ENCODE measurements at regions not wholly inside any gene's neighbourhood (a gene's known extent, or its start where the extent isn't known, plus 50 kb on each side); places are given as distances from the start of the nearest gene placed in this dataset.

DNA sequence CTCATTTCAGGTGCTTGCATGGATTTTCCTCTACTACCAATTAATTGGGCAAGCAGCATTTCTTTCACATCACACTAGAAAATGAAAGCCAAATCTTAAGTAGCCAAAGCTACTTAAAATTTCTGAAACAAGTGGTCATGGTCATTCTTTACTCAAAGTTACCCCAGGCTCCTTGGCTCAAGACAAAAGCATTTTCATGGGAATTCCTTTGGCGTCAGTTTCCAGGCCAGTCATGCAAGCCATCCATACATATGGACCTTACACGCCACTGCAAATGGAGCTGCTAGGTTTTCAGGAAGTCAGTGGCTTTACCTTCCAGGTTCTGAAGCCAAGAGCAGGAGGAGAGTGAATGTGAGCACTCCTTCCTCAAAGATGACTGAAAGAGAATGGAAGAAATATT, 83.7 kb upstream of the IL12A start:
- TF ChIP-seq CTCF (IDR thresholded peaks at IDR 0.05; ENCODE audit: insufficient read depth, low read length, poor library complexity, severe bottlenecking) = no peak
- Histone ChIP-seq H3K36me3 (ENCODE audit: control insufficient read depth, insufficient read depth, low read length) (no peaks in the 10 kb centered on the region), H3K4me3 (ENCODE audit: low read depth, low read length) (no peak overlapping the region), H3K27me3 (ENCODE audit: control insufficient read depth, insufficient read depth, low read length) (no peaks in the 10 kb centered on the region)
- DNase-seq (ENCODE audit: low read depth) = no peak

DNA sequence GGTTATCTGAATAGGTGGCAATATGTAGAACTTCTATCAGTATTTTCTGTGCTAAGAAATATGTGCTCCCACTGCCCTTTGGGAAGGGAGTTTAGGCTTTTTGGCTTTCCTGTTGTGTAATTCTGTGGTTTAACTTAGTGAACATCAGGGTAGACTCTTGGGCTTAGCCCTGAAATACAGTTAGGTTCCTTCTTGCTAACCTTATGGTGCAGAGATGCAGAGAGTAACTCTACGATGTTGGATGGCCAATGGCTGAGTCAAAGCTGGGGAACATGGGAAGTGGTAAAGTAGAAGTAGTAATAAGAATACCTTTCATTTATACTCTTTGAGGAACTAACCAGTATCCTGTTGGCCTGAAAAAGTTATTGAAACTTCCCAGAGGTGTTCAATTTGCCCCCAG, 80.8 kb upstream of the IL12A start:
- no peak for TF ChIP-seq CTCF (IDR thresholded peaks at IDR 0.05; ENCODE audit: insufficient read depth, low read length, poor library complexity, severe bottlenecking)
- Histone ChIP-seq H3K27me3 (ENCODE audit: control insufficient read depth, insufficient read depth, low read length) (no peaks in the 10 kb centered on the region), H3K36me3 (ENCODE audit: control insufficient read depth, insufficient read depth, low read length) (no peaks in the 10 kb centered on the region), H3K4me3 (ENCODE audit: low read depth, low read length) (no peak overlapping the region)
- DNase-seq (ENCODE audit: low read depth) = no peak

DNA sequence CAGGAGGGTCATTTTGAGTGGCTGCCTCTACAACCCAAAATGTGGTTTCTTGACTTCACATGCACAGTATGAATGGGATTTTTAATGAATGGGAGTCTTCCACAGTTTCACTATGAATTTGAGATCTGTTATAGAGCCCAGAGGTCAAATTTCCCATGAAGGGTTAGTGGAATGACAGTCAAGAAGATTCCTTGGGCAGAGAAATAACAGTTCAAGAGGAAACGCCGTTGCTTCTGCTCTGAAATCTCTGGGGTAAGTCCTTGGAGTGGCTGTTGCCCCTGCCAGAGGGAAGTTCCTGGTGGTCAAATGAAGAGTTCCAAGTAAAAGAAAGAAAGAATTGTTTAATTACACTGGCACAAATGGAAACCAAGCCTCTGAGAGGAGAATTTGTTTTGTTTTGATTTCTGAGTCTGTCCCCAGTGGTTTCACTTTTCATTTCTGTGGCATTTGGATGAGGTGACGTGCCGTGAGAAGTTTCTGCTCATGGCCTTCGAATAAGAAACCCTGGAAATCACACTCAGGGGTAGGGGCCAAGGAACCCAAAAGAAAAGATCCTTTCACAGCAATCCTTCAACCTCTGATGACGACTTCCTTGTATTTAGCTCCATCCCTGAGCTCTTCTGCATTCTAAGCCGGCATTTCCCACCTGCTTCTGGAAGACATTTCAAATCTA, 77.5 kb upstream of the IL12A start:
- H3K36me3 ChIP-seq (ENCODE audit: control insufficient read depth, insufficient read depth, low read length) = no peaks in the 10 kb centered on the region
- no peak overlapping the region for H3K4me3 ChIP-seq (ENCODE audit: low read depth, low read length)
- no peak for DNase-seq (ENCODE audit: low read depth)
- no peaks in the 10 kb centered on the region for H3K27me3 ChIP-seq (ENCODE audit: control insufficient read depth, insufficient read depth, low read length)
- no peak for TF ChIP-seq CTCF (IDR thresholded peaks at IDR 0.05; ENCODE audit: insufficient read depth, low read length, poor library complexity, severe bottlenecking)

DNA sequence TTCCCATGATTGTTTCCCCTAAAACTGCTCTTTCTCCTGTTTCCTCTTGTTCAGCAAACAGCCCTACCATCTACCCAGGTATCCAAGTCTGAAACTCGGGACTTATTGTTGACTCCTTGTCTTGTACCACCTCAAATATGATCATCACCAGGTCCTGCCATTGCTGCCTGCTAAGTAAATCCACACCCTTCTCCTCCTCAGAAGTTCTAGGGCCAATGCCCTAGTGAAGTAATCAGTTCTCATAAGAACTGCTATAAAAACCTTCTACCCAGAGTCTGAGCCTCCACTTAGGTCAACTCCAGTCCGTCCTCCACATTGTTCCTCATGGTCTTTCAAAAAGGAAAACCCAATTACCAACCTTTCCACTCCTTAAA, 77.0 kb upstream of the IL12A start:
- no peaks in the 10 kb centered on the region for H3K36me3 ChIP-seq (ENCODE audit: control insufficient read depth, insufficient read depth, low read length)
- DNase-seq (ENCODE audit: low read depth) = no peak
- no peak for TF ChIP-seq CTCF (IDR thresholded peaks at IDR 0.05; ENCODE audit: insufficient read depth, low read length, poor library complexity, severe bottlenecking)
- H3K27me3 ChIP-seq (ENCODE audit: control insufficient read depth, insufficient read depth, low read length) = no peaks in the 10 kb centered on the region
- H3K4me3 ChIP-seq (ENCODE audit: low read depth, low read length) = no peak overlapping the region

GRCh38 chr3:159913712-159914414, 74.8 kb upstream of the IL12A start:
- H3K36me3 ChIP-seq (ENCODE audit: control insufficient read depth, insufficient read depth, low read length) = no peaks in the 10 kb centered on the region
- no peak for TF ChIP-seq CTCF (IDR thresholded peaks at IDR 0.05; ENCODE audit: insufficient read depth, low read length, poor library complexity, severe bottlenecking)
- DNase-seq (ENCODE audit: low read depth) = no peak
- H3K4me3 ChIP-seq (ENCODE audit: low read depth, low read length) = no peak overlapping the region
- no peaks in the 10 kb centered on the region for H3K27me3 ChIP-seq (ENCODE audit: control insufficient read depth, insufficient read depth, low read length)

- DNase-seq (ENCODE audit: low read depth) = no peak
- Histone ChIP-seq H3K36me3 (ENCODE audit: control insufficient read depth, insufficient read depth, low read length) (no peaks in the 10 kb centered on the region), H3K4me3 (ENCODE audit: low read depth, low read length) (no peak overlapping the region), H3K27me3 (ENCODE audit: control insufficient read depth, insufficient read depth, low read length) (no peaks in the 10 kb centered on the region)
- no peak for TF ChIP-seq CTCF (IDR thresholded peaks at IDR 0.05; ENCODE audit: insufficient read depth, low read length, poor library complexity, severe bottlenecking)
These were observed 74.2 kb upstream of the IL12A start for GRCh38 chr3:159914426-159914825.
